ENCODE measurements at regions not wholly inside any gene's neighbourhood (a gene's known extent, or its start where the extent isn't known, plus 50 kb on each side); places are given as distances from the start of the nearest gene placed in this dataset.

DNA sequence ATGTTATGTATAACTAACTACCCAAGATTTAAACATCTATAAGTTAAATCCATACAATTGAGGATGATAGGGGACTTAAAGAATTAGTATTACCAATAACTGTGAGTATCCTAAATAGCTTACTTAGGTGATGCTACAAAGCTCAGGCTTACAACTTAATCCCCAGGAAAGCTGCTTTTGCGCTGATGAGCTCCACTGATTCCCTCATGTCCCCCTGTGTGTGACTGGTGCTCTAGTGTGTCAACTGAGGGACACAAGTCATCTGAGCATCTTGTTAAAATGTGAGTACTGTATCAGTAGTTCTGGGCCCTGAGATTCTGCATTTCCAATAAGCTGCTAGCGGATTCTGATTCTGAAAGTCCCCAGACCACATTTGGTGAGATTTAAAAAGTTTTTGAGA lies 1458.8 kb downstream of the MRPL39 start:
- DNase-seq (ENCODE audit: low spot score), result no peak

DNA sequence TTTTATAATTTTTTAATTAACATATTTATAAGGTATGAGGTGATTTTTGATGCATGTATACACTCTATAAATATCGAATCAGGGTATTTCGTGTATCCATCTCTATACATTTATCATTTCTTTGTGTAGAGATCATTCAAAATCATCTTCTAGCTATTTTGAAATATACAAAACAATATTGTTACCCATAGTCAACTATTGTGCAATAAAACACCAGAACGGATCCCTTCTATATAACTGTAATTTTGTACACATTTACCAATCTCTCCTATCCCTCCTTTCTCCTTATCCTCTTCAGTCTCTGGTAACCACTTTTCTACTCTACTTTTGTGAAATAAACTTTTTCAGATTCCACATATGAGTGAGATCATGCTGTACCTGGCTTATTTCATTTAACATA lies 1459.6 kb downstream of the MRPL39 start:
- no peak for DNase-seq (ENCODE audit: low spot score)

DNA sequence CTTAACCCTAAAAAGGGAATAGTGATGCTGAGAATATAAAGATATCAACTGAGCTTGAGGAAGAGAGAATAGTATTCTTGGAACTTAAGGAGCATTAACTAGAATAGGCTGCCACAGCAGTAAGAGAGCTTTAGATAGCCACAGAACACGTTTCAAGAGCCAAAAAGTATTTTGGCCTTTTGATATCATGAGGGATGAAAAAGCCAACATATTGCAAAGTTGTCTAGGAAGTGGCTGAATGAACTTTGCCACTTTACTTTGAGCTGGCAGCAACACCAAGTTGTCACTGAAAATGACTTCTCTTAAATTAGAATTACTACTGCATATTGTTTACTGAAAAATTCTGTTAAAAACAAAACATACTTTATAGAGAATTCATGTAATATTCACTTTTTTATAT lies 1476.2 kb downstream of the MRPL39 start:
- DNase-seq (ENCODE audit: low spot score), result no peak

DNA sequence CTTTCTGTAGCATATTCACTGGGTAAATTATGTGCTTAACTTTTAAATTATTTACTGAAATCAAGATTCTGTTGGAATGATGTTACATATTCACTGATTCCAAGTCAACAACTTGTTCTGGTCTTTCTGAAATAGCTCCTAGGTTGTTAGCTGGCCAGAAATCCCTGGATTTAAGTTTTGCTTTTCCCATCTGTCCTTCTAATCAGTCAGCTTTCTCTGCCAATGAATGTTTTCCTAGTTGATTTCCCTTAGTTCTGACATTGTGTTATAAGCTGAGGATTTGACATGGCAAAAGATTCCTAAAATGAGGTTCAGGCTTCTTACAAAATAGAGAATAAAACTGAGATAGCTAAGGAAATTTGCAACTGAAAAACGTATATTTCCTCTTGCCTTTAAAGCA lies 1479.6 kb downstream of the MRPL39 start:
- DNase-seq (ENCODE audit: low spot score), result no peak

DNA sequence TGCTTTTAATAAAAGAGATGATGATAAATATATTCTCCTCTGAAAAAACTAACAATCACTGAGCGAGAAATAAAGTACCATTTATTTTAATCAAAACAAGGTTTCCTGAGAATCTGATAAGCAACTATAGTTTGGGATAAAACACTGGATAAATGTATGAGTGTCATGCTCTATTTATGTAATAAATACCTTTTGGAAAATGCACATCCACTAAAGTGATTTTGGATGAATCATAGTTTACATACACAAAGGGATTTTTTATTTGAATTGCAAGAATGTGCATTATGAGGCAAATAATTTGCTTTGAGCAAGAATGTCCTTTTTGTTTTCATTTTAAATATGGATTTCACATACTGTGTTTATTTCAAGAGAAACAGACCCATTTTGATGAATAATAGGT lies 1483.5 kb downstream of the MRPL39 start:
- no peak for DNase-seq (ENCODE audit: low spot score)

DNA sequence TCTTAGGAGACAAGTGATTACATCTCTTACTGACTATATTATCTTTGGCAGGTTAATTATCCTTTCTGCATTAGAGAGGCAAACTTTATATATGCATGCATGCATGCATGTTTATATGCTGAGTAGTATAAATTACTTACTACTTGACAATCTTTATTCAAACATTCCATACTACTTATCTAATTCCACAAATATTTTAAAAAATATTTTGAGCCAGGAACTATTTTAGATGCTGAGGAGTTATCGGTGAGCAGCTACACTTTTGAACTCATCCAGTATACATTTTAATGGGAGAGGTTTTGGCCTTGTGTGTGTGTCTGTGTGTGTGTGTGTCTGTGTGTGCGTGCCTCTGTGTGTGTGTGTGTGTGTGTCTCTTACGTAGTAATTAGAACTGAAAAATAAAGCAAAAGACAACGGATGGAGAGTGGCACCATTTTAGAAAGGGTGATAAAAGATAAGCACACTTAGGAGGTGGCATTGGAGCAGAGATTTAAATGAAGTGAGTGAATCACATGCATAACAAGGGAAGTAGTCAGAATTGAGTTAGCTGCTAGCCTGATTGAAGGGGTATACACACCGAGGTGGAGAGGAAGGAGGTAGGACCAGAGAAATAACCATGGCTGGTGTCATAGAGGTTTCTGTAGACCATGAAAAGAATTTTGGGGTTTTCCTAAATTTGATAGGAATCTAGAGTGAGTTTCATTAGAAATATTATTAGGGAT lies 1488.4 kb downstream of the MRPL39 start:
- no peak for DNase-seq (ENCODE audit: low spot score)

DNA sequence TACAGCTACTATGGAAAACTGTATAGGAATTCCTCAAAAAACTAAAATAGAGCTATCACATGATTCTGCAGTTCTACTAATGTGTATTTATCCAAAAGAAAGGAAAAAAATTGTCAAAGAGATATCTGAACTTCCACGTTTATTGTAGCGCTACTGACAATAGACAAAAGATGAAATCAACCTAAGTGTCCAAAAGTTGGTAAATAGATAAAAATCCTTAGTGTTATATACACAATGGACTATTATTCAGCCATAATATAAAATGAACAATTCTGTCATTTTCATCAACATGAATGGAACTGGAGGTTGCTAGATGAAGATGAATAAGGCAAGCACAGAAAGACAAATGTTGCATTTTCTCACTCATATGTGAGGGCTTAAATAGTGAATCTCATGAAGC lies 1492.1 kb downstream of the MRPL39 start:
- DNase-seq (ENCODE audit: low spot score), result no peak

DNA sequence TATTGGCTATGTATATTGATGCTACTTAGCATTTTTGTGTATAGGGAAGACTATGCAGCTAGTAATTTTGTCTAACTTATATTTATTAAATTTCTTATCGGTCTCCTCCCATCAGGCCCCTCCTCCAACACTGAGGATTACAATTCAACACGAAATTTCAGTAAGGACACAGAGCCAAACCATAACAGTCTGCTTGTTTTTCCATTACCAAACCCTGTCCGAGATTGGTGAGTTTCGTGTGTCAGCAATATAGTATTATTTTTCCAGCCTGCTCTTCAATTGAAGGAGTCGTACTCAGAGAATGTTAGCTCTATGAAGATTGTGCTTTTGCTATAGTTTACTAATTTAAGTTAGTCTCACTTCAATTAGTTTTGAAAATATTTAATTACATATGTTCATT lies 1495.3 kb downstream of the MRPL39 start:
- DNase-seq (ENCODE audit: low spot score), result no peak

DNA sequence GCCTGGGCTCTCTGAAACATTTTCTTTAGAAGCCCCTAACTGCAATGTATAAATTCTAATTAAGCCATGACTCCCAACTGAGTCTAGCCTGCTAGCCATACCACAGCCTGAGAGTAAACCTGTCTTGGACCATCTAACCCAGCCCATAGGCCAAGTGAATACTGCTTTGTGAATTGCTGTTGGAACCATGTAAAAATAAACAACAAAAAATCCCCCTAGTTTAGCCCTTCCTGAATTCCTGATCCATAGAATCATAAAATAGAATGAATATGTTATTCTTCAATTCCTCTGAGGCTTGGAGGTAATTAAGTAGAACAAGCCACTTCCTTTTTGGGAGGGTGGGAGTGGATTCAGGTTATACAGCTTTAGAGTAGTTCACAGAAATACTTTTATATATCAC lies 1496.4 kb downstream of the MRPL39 start:
- no peak for DNase-seq (ENCODE audit: low spot score)

DNA sequence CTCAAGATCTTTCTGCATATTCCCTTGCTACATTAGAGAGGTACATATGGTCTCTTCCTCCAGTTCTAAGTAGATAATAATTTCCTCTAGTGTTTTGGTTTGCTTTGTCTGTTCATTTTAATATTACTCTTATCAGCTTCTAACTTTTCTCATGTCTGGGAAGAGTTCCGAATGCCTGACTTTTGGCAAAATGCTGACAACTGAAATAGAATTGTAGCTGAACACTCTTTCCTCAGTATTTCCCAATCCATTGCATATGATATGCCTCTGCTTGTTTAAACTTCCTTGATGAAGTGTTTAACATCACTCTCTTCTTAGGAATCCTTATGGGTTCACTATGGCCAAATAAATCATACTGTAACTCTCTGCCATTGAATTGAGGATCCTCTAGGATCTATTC lies 1510.1 kb downstream of the MRPL39 start:
- DNase-seq (ENCODE audit: low spot score), result no peak

DNA sequence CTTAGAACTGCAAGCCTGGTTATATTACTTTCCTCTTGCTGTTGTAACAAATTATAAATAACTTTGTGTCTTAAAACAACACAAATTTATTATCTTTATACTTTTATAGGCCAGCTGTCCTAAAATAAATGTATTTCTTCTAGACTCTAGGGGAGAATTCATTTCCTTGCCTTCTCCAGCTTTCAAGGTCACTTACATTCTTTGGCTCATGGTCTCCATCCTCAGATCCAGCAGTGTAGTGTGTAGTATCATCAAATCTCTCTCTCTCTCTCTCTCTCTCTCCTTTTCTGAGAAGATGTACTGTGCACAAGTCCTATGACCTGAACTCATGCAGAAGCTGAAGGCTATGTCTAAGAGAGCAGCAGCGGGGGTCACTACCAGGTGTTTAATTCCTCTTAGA lies 1510.6 kb downstream of the MRPL39 start:
- DNase-seq (ENCODE audit: low spot score), result no peak

DNA sequence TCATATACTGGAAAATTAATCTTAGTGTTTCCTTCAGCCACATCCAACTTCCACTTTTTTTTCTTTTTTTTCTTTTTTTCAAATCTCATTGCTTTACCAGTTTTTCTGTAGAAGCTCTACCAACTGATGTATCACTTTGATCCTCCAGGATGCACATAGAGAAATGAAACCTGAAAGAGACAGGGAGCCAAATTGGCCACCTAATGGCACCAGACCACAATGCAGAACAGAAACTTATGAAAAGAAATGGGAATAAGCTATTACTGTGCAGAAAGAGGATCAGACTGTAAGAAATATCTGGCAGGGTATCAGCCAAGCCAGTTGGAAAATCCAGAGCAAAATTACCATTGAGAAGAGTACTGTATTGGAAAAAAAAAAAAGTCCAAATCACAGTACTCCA lies 1514.2 kb downstream of the MRPL39 start:
- no peak for DNase-seq (ENCODE audit: low spot score)

DNA sequence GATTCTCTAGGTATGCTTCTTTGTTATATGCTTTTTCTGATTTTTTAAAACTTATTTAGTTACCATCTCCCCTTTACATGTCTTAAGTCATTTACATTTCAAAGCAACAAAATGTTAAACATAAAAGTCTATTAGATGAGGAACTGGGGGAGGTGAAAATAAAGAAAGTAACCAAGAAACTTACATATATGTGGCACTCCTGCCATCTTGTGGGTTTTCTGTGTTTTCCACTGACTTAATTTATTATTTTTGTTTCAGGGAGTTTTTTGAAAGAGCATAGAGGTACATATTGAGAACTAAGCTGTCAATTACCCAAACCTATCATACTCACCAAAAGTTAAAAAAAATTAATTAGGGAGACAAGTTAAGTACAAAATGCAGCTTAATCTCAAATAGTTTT lies 1531.1 kb downstream of the MRPL39 start:
- DNase-seq (ENCODE audit: low spot score), result no peak

DNA sequence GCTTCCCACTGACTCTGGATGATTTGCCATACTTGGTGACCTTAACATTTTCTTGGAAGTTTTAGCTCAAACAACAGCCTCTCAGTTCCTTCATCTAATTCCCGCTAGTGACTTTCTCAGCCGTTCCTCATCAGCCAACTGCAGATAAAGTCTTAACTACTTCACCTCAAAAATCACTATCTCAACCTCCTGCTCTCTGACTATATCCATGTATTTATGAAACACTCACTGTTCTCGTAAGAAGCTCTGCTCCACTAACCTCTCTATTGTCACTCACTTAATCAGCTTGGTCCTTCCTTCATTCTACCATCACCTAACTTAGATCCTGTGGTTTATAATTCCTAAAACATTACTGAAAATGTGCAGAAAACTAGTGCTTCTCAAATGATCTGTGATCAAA lies 1551.6 kb downstream of the MRPL39 start:
- no peak for DNase-seq (ENCODE audit: low spot score)

DNA sequence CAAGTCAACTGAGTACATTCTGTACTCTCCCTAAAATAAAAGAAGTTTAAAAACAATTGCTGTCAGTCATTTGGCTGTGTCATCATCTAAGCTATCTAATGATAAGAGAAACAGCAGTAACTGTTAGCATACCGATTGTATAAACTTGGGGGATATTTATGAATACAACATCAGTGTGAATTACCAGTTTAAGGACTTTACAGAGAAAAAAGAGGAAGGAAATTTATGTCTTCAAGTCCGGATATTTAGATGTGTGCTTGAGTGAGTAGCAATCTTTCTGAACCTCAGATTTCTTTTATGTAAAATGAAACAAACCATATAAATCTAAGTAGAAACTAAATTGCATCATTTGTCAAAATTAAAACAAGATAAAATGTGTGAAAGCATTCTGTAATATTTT lies 1557.0 kb downstream of the MRPL39 start:
- no peak for DNase-seq (ENCODE audit: low spot score)

DNA sequence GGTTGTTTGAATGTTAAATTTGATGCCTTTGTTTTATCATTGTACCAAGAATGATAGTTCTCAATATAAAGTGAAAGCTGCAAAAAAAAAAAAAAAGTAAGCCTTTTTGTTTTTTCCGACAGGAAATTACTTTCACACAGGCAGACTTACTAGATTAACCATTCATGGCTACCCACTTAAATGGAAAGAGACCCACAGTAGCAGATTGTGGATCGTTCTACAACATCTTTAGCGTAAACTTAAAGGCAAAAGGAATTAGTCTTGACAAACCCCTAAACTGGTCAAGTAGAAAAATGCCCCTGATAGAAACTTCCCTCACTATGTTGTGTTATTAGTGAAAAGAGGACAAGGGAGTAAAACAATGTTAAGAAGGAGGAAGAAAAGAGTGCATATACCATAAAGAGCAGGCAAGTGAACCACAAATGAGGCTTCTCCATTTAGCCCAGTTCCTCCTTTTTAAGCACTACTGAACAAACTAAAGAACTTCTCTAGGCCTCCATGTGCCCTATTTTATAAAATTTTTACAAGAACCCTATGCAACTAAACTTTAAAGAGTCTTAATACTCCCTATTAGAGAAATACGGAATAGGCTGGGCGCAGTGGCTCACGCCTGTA lies 1560.3 kb downstream of the MRPL39 start:
- no peak for DNase-seq (ENCODE audit: low spot score)

DNA sequence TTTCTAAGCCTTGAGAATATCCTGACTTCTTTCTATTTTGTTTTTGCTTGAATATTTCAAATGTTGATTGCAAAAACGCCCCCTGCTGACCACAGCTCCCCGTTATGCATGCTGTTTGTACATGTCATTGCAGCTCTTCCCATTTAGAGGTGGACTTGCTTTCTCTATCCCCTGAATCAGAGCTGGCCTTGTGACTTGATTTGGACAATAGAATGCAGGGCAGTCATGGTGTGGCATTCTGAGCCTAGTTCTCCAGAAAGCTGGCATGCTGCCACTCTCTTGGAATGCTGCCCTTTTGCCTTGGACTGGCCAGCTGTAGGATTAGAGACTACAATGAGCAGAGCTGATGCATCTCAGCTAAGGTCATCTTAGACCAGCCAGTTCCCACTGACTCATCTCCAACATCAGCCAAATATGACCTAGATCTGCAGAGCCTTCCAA lies 1561.5 kb downstream of the MRPL39 start:
- peak; percentile 40 for DNase-seq (ENCODE audit: low spot score)

DNA sequence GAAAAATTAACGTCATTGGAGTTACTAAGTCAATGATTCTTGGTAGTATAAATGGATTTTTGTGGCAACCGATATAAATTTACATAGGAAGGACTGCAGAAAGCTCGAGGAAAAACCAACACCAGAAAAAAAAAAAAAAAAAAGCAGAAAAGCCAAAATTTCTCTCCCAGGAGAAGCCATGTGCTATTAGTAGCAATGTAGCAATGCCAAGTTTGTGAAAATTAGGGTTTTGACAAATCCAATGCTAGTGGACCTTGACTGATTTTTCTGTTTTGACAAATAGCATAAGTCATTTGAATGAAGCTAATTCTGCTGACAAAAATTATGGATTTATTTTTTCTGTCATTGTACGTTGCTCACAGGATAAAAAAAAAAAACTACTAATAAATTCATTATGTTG lies 1561.9 kb downstream of the MRPL39 start:
- no peak for DNase-seq (ENCODE audit: low spot score)

DNA sequence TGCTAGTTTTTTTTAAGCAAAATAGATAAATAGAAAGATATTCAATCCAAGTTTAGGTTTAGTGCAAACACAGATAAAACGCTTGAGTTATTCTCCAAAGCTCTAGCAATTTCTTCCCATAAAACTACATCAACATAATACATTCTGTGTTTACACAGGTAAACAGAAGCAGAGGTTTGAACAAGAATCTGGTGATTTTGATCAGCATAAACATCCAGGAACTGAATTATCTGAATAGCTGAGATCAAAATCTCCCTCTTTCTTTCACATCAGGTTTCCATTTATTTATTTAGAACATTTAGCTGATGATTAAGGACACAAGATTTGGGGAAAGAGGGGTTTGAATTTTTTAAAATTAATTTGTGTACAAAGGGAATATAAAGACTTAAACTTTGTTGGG lies 1564.6 kb downstream of the MRPL39 start:
- no peak for DNase-seq (ENCODE audit: low spot score)

DNA sequence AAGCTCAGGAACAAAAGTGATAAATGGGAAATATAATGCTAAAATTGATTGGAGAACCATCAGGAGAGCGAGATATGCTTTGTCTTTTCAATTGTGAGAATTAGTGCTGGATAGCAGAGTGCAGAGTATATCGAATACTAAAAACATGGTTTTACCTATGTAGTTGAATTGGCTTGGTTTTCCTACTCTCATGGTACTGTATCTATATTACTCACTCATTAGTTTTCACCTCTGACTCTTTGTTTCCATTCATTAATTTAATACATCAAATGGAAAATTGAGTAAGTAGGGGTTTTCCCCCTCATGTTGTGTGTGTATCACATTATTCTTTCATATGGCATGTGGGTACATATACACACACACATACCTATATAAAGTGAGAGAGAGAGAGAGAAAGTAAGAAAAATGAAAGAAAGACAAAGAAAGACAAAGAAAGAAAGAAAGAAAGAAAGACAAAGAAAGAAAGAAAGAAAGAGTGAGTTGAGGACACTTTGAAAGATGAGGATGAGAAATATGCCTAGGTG lies 1574.5 kb downstream of the MRPL39 start:
- DNase-seq (ENCODE audit: low spot score), result no peak

DNA sequence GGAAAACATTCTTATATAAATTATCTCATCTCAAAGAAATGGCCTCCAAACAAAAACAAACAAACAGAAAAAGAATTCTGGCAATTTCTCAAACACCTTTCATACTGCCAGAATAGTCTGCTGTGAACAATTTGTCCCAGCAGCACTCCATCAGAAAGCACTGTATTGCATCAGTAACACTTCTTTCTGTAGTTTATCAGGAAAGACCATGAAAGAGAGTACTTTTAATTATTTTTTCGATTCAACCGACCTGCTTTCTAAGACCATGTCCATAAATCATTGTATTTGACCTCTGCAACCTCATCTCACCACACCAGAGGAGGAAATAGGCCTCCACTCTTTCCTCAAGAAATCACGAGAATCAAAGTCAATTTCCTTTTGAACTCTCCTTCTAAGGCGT lies 1579.9 kb downstream of the MRPL39 start:
- no peak for DNase-seq (ENCODE audit: low spot score)

DNA sequence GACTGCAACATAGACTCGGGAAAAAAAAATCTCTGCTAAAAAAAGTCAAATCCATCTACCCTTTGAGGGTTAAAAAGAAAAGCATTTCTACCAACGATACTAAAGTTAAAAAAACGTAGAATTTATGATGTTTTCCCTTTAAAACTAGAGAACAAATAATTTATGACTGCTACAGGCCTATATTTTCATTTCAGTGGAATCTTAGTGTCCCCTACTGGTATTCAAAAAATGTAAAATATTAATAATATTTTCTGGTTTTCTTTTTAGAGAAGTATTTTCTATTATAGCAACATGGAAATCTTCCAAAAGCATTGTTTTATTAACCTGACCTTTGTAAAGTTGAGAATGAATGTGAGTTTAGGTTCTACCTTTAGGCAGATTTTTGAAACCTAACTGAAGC lies 1582.2 kb downstream of the MRPL39 start:
- no peak for DNase-seq (ENCODE audit: low spot score)

DNA sequence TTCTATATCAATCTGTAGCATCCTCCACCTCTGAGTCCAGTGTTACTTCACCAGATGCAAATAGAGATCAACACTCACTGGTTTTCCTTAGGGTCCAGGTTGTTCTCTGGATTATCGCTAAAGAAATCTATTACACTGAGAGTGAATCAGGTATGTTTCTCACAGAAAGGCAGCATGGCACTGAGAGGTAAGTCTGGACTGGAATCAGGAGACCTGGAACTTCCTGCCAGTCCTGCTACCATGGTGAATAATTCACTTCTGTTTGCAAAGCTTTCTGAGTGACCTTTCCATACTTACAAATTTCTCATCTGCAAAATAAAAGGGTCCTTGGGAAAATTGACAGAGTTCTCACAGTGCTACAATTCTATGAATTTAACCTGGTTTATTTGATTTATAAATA lies 1583.3 kb downstream of the MRPL39 start:
- DNase-seq (ENCODE audit: low spot score), result no peak

DNA sequence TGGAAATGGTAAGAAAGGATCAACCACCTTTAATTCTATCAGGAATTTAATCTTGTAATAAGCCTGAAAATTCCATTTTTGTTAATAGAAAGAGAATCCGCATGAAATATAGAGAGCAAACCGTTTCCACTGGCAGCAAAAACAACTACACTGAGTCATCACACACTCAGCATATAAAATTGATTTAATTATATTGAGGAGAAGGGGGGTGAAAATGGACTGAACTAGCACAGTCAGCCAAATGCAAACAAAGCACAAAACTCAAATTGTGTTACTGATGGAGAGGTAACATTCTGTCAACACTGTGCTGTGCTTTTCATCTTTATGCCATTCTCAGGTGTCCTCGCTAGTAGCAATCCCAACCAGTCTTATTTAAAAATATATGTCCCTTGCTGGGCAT lies 1583.9 kb downstream of the MRPL39 start:
- DNase-seq (ENCODE audit: low spot score), result no peak
